MCF 10A (cell line): ENCODE measurements at regions not wholly inside any gene's neighbourhood (a gene's known extent, or its start where the extent isn't known, plus 50 kb on each side); places are given as distances from the start of the nearest gene placed in this dataset.
"Not testable (repeated sequence)": the region's sequence is repeated elsewhere in the genome, so short reads cannot be mapped to it uniquely, and the experiment has no call there.

ENCODE experiments used
- BruUV-seq: library from RNA; stranded (reverse); fragments of 400-500 nt; replicated peaks from 2 replicates; lab custom pipeline; 2021; lab: Mats Ljungman, UMichigan
- CTCF ChIA-PET: fragments of 300-600 bp; sonication (Branson Sonifier 250); formaldehyde crosslinking; extraction: SDS; loops from one replicate; lab custom pipeline; 2021; ENCODE audit warnings: antibody characterized with exemption, inconsistent platforms; lab: Yijun Ruan, JAX
- POLR2A ChIA-PET: fragments of 300-600, 350-650 bp; sonication (Branson Sonifier 250); formaldehyde crosslinking; extraction: SDS; loops from one replicate; lab custom pipeline; 2020; ENCODE audit warnings: antibody characterized with exemption, inconsistent platforms; lab: Yijun Ruan, JAX
- DNase-seq: peaks from one replicate; pipeline ENCODE4 v3.0.0-alpha.2; 2018; ENCODE audit not compliant: unreplicated experiment
- H3K27ac Mint-ChIP-seq: one replicate; pipeline ENCODE4 v1.8.0; 2022; ENCODE audit warnings: mild to moderate bottlenecking, low read depth, mixed read lengths; ENCODE audit not compliant: unreplicated experiment
- H3K27me3 Mint-ChIP-seq: one replicate; pipeline ENCODE4 v1.8.0; 2022; ENCODE audit warnings: mixed read lengths; ENCODE audit not compliant: insufficient read depth, unreplicated experiment
- H3K36me3 Mint-ChIP-seq: one replicate; pipeline ENCODE4 v1.8.0; 2022; ENCODE audit warnings: mild to moderate bottlenecking, moderate library complexity, mixed read lengths; ENCODE audit not compliant: insufficient read depth, unreplicated experiment
- H3K4me1 Mint-ChIP-seq: one replicate; pipeline ENCODE4 v1.8.0; 2022; ENCODE audit warnings: mixed read lengths; ENCODE audit not compliant: insufficient read depth, unreplicated experiment
- H3K4me3 Mint-ChIP-seq: one replicate; pipeline ENCODE4 v1.8.0; 2022; ENCODE audit warnings: mild to moderate bottlenecking, moderate library complexity, mixed read lengths; ENCODE audit not compliant: unreplicated experiment
- H3K9me3 Mint-ChIP-seq: one replicate; pipeline ENCODE4 v1.8.0; 2022; ENCODE audit warnings: mixed read lengths; ENCODE audit not compliant: unreplicated experiment
- intact Hi-C: fragments of 100-400 bp; cut with micrococcal nuclease; formaldehyde crosslinking; loops from 2 replicates; pipeline ENCODE4 v1.14.1; 2022

DNA sequence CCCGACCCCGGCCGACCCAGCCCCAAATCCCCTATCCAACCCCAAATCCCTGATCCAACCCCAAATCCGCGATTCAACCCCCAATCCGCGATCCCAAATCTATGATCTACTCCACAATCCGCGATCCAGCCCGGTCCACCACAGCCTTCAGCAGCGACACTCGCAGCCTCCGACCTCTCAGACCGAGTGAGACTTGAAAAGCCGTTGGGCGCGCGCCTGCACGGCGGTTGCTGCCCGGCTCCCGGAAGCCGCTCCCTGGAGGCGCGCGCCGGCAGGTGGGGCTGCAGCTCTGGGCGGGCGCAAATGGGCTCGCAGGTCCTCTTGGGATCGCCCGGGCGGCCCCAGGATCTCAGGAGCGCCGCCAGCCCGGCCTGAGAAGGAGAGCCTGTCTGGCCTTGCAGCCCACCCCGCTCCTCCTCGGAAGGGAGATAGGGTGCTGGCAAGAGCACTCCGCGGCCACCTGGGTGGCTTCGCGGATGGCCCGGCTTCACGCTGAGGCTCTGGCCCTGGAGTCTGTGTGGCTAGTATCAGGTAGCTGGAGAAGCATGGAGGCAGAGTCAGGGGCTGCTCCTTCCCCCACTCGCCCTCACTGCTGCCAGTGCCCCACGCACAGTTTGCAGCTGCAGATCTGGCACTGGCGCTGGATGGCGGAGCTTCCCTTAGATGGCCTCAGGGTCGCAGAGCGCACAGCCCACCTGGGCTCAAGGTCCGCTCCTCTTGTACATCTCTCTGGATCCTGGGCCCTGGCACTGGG lies 533.4 kb upstream of the DEFB115 start:
- intact Hi-C loops, BruUV-seq, H3K9me3 Mint-ChIP-seq, H3K27me3 Mint-ChIP-seq, H3K36me3 Mint-ChIP-seq, H3K4me1 Mint-ChIP-seq: not testable (repeated sequence)
- CTCF ChIA-PET: interaction anchor here (0.6 to 1.3 kb wide), 2 partner anchors 9 to 13 kb away, joined by 3 to 4 read pairs; no protein-coding TSS in a partner anchor
- POLR2A ChIA-PET: interaction anchor here (0.8 to 1.0 kb wide), 2 partner anchors 10 to 347 kb away, joined by 3 read pairs; no protein-coding TSS in a partner anchor
- peak; percentile 57 for DNase-seq
- Mint-ChIP-seq H3K4me3 (peak overlapping the region; percentile 75), H3K27ac (peak overlapping the region; percentile 92)

DNA sequence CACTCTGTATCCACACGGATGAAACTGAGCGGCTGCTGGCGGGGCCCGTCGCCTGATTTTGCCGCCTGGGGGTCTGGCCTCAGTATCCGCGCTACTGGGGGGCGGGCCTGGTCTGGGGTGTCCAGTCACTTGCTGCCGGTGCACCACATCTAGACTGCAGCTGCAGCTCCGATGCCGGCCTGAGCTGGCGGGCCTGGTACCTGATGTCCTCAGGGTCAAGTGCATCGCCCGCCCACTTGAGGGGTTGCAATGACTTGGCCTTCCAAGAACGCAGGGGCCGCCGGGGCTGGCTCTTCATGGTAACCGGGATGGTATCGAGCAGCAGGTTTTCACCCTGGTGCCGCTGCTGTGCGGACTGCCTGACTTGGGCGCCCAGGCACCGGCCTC lies 532.8 kb upstream of the DEFB115 start:
- CTCF ChIA-PET: interaction anchor here (0.6 kb wide), 1 partner anchor 12 kb away, joined by 3 read pairs; no protein-coding TSS in a partner anchor
- H3K4me3 Mint-ChIP-seq, intact Hi-C loops, H3K9me3 Mint-ChIP-seq, POLR2A ChIA-PET, H3K4me1 Mint-ChIP-seq, H3K27me3 Mint-ChIP-seq, DNase-seq, H3K27ac Mint-ChIP-seq, H3K36me3 Mint-ChIP-seq, BruUV-seq: not testable (repeated sequence)

DNA sequence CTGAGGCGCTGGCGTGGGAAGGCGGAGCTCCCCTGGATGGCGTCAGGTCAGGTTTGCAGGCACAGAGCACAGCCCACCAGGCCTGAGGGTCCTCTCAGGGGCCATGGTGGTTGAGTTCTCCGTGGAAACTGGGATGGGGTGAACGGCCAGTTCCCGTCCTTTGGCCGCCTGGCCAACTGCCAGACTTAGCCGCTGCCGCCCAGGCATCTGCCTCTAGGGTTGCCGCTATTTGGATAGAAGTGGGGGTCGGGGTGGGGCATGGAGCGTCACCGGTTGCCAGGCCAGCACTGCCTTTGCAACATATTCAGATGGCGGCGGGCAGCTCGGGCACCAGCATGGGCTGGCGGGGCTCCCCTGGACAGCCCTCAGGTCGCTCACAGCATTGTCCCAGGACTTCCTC lies 532.3 kb upstream of the DEFB115 start:
- H3K4me3 Mint-ChIP-seq, H3K9me3 Mint-ChIP-seq, intact Hi-C loops: not testable (repeated sequence)

DNA sequence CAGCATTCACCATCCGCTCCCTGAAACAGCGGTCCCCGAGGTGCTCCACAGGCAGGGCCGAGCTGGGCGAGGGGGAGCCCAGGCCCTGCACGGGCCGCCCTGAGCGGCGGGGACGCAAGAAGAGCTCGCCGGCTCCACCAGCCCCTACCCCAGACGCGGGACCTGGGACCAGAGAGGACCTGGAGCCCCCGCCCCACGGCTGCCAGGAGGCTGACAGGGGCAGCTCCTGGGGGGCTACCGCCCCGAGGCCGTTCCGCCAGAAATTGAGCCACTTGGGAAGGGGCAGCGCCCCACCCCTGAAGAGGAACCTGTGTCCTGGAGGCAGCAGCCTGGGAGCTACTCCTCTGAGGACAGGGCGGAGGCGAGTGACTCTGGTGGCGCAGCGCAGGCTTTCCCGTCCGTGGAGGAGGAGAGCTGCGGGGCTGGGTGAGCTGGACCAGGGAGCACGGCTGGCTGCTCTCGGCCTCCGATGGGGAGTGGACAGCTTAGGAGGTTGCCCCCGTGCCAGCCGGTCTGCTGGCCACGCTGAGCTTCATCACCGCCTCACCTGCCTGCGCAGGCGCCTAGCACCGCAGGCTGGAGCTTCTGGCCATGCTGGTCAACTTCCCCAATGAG lies 529.1 kb upstream of the DEFB115 start:
- H3K36me3 Mint-ChIP-seq, BruUV-seq, H3K27me3 Mint-ChIP-seq, H3K27ac Mint-ChIP-seq, H3K4me3 Mint-ChIP-seq, intact Hi-C loops, DNase-seq, POLR2A ChIA-PET, H3K4me1 Mint-ChIP-seq: not testable (repeated sequence)
- CTCF ChIA-PET: interaction anchor here (1.1 kb wide), 1 partner anchor 15 kb away, joined by 3 read pairs; no protein-coding TSS in a partner anchor
- H3K9me3 Mint-ChIP-seq: peaks cover 15% of the 10 kb centered on the region

More for the DNA sequence above, 532.3 kb upstream of the DEFB115 start:
- CTCF ChIA-PET, POLR2A ChIA-PET, DNase-seq, BruUV-seq, H3K36me3 Mint-ChIP-seq, H3K4me1 Mint-ChIP-seq, H3K27ac Mint-ChIP-seq, H3K27me3 Mint-ChIP-seq: not testable (repeated sequence)
